PC-3 (cell line): ENCODE measurements at regions not wholly inside any gene's neighbourhood (a gene's known extent, or its start where the extent isn't known, plus 50 kb on each side); places are given as distances from the start of the nearest gene placed in this dataset.

ENCODE experiments used
- ATAC-seq: fragments of 200-7000 bp; cut with Tn5 transposase; 2 replicates; pipeline ENCODE4 v1.9.1; 2020; ENCODE audit warnings: mild to moderate bottlenecking, moderate library complexity
- BruUV-seq: library from RNA; stranded (reverse); fragments of 400-500 nt; replicated peaks from 2 replicates; lab custom pipeline; 2021; lab: Mats Ljungman, UMichigan
- CTCF ChIA-PET: fragments of 300-600 bp; sonication (Branson Sonifier 250); formaldehyde crosslinking; loops from one replicate; lab custom pipeline; 2022; ENCODE audit warnings: antibody characterized with exemption; lab: Charles Lee
- POLR2A ChIA-PET: fragments of 300-600 bp; sonication (Branson Sonifier 250); formaldehyde crosslinking; loops from one replicate; lab custom pipeline; 2022; ENCODE audit warnings: antibody characterized with exemption; ENCODE audit not compliant: unreplicated experiment; lab: Charles Lee
- DNase-seq: peaks from one replicate; pipeline ENCODE4 v3.0.0-alpha.2; 2015
- H2AFZ ChIP-seq: fragments of 300-600 bp; sonication (generic); 2 replicates; pipeline ENCODE4 v1.6.0; 2016; ENCODE audit warnings: antibody characterized with exemption, low read length
- H3F3A ChIP-seq: fragments of 300-600 bp; sonication (generic); one replicate; pipeline ENCODE4 v1.6.0; 2017; ENCODE audit warnings: antibody characterized with exemption, low read length, control low read depth, mild to moderate bottlenecking; ENCODE audit not compliant: unreplicated experiment
- H3K27ac ChIP-seq: fragments of 300-600 bp; sonication (generic); 2 replicates; pipeline ENCODE4 v1.5.1; 2016; ENCODE audit warnings: mild to moderate bottlenecking, low read length
- H3K27me3 ChIP-seq: fragments of 300-600 bp; sonication (generic); 2 replicates; pipeline ENCODE4 v1.6.1; 2016; ENCODE audit warnings: low read length, mixed read lengths
- H3K36me3 ChIP-seq: fragments of 300-600 bp; sonication (generic); 2 replicates; pipeline ENCODE4 v1.6.1; 2016; ENCODE audit warnings: low read depth, mixed run types, low read length, mixed read lengths
- H3K4me1 ChIP-seq: fragments of 300-600 bp; sonication (generic); 2 replicates; pipeline ENCODE4 v1.5.1; 2016; ENCODE audit warnings: low read length; ENCODE audit not compliant: insufficient read depth
- H3K4me2 ChIP-seq: fragments of 300-600 bp; sonication (generic); 2 replicates; pipeline ENCODE4 v1.6.0; 2016; ENCODE audit warnings: low read length
- H3K4me3 ChIP-seq: fragments of 300-600 bp; sonication (generic); 2 replicates; pipeline ENCODE4 v1.5.1; 2016; ENCODE audit warnings: mild to moderate bottlenecking, low read length, mixed read lengths
- H3K79me2 ChIP-seq: fragments of 300-600 bp; sonication (generic); 2 replicates; pipeline ENCODE4 v1.6.1; 2017; ENCODE audit warnings: low read length, mixed read lengths
- H3K9ac ChIP-seq: fragments of 300-600 bp; sonication (generic); 2 replicates; pipeline ENCODE4 v1.6.0; 2016; ENCODE audit warnings: mild to moderate bottlenecking, low read length
- H3K9me2 ChIP-seq: fragments of 300-600 bp; sonication (generic); replicated peaks from 2 replicates; pipeline ENCODE4 v1.6.1; 2016; ENCODE audit warnings: mixed run types, low read length, mixed read lengths
- H3K9me3 ChIP-seq: fragments of 300-600 bp; sonication (generic); 2 replicates; pipeline ENCODE4 v1.6.1; 2016; ENCODE audit warnings: low read length, mixed read lengths
- H4K20me1 ChIP-seq: fragments of 300-600 bp; sonication (generic); 2 replicates; pipeline ENCODE4 v1.6.1; 2016; ENCODE audit warnings: low read length, mixed read lengths
- CTCF ChIP-seq: fragments of 300-600 bp; sonication (generic); conservative IDR thresholded peaks from 2 replicates; pipeline ENCODE4 v1.5.1; 2017; ENCODE audit warnings: antibody characterized with exemption, low read depth, mild to moderate bottlenecking, low read length
- EZH2 ChIP-seq: fragments of 300-600 bp; sonication (generic); IDR thresholded peaks from one replicate; pipeline ENCODE4 v1.6.1; 2017; ENCODE audit warnings: antibody characterized with exemption, mild to moderate bottlenecking, low read length; ENCODE audit not compliant: unreplicated experiment
- EZH2phosphoT487 ChIP-seq: fragments of 300-600 bp; sonication (generic); IDR thresholded peaks from 2 replicates; pipeline ENCODE4 v1.6.1; 2018; ENCODE audit warnings: mild to moderate bottlenecking, antibody characterized with exemption, low read length, borderline replicate concordance
- intact Hi-C: fragments of 100-400 bp; cut with micrococcal nuclease; formaldehyde crosslinking; loops from 2 replicates; pipeline ENCODE4 v1.9.0; 2023

GRCh38 chr11:128375961-128376360 lies 211.4 kb downstream of the ETS1 start:
- ChIA-PET CTCF (interaction anchor here (0.7 kb wide), 1 partner anchor 10 kb away, joined by 18 read pairs; no protein-coding TSS in a partner anchor), POLR2A (no interaction called here)
- intact Hi-C loops, result no loop called here
- no peaks in the 10 kb centered on the region for H3K36me3 ChIP-seq
- DNase-seq, result peak; percentile 92
- TF ChIP-seq EZH2phosphoT487 (no peak), EZH2 (no peak)
- no TSS peak for BruUV-seq
- H3K9me2 ChIP-seq, result no peaks in the 10 kb centered on the region
- no peaks in the 10 kb centered on the region for H3K79me2 ChIP-seq
- no peak overlapping the region for H3K4me3 ChIP-seq
- H3K9ac ChIP-seq, result no peak overlapping the region
- no peaks in the 10 kb centered on the region for H4K20me1 ChIP-seq
- H3F3A ChIP-seq, result no peaks in the 10 kb centered on the region
- H3K27ac ChIP-seq, result peak overlapping the region; percentile 11
- H3K4me1 ChIP-seq, result peaks cover 25% of the 10 kb centered on the region
- peak overlapping the region; percentile 3; the same call in 1 of the 2 replicates for H3K4me2 ChIP-seq
- H3K27me3 ChIP-seq, result no peaks in the 10 kb centered on the region
- H3K9me3 ChIP-seq, result no peaks in the 10 kb centered on the region
- H2AFZ ChIP-seq, result no peak overlapping the region
- ATAC-seq, result peak; percentile 49

DNA sequence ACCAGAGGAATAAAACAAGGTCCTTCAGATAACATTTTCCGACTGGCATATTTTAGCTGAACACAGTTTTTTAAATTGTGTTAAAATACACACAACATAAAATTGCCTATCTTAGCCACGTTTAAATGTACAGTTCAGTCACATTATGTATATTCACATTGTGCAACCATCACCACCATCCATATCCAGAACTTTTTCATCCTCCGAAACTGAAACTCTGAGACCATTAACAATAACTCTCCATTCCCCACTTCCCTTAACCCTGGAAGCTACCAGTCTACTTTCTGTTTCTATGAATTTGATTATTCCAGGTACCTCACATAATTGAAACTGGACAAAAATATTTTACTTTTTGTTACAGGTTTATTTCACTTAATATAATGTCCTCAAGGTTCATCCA lies 213.3 kb downstream of the ETS1 start:
- DNase-seq, result no peak
- H3K9me2 ChIP-seq, result no peaks in the 10 kb centered on the region
- no peak overlapping the region for H3K9ac ChIP-seq
- H3K36me3 ChIP-seq, result no peaks in the 10 kb centered on the region
- intact Hi-C loops, result loop anchor here (5.0 kb wide), 1 partner anchor 38 kb away; no protein-coding TSS in a partner anchor
- H2AFZ ChIP-seq, result no peak overlapping the region
- no peak overlapping the region for H3K4me3 ChIP-seq
- H3K27ac ChIP-seq, result no peak overlapping the region
- no TSS peak for BruUV-seq
- ChIA-PET POLR2A (no interaction called here), CTCF (no interaction called here)
- no peak for ATAC-seq
- TF ChIP-seq EZH2phosphoT487, result no peak
- no peak for TF ChIP-seq CTCF
- no peak for TF ChIP-seq EZH2
- H3K9me3 ChIP-seq, result no peaks in the 10 kb centered on the region
- H4K20me1 ChIP-seq, result no peaks in the 10 kb centered on the region
- H3K27me3 ChIP-seq, result no peaks in the 10 kb centered on the region
- no peak overlapping the region for H3K4me2 ChIP-seq
- H3F3A ChIP-seq, result no peaks in the 10 kb centered on the region
- peaks cover 14% of the 10 kb centered on the region for H3K4me1 ChIP-seq
- no peaks in the 10 kb centered on the region for H3K79me2 ChIP-seq

- Histone ChIP-seq H3K4me2 (no peak overlapping the region), H3K79me2 (no peaks in the 10 kb centered on the region), H3K36me3 (no peaks in the 10 kb centered on the region), H3F3A (no peaks in the 10 kb centered on the region), H3K4me1 (peaks cover 14% of the 10 kb centered on the region), H2AFZ (no peak overlapping the region), H3K4me3 (no peak overlapping the region), H4K20me1 (no peaks in the 10 kb centered on the region), H3K9me3 (no peaks in the 10 kb centered on the region), H3K27ac (no peak overlapping the region), H3K9me2 (no peaks in the 10 kb centered on the region), H3K9ac (no peak overlapping the region), H3K27me3 (no peaks in the 10 kb centered on the region)
- POLR2A ChIA-PET, result no interaction called here
- CTCF ChIA-PET, result no interaction called here
- no peak for TF ChIP-seq EZH2phosphoT487
- DNase-seq (no peak), ATAC-seq (no peak)
- no TSS peak for BruUV-seq
- intact Hi-C loops, result loop anchor here (5.0 kb wide), 1 partner anchor 39 kb away; no protein-coding TSS in a partner anchor
These were observed 214.4 kb downstream of the ETS1 start for GRCh38 chr11:128372977-128373376.

DNA sequence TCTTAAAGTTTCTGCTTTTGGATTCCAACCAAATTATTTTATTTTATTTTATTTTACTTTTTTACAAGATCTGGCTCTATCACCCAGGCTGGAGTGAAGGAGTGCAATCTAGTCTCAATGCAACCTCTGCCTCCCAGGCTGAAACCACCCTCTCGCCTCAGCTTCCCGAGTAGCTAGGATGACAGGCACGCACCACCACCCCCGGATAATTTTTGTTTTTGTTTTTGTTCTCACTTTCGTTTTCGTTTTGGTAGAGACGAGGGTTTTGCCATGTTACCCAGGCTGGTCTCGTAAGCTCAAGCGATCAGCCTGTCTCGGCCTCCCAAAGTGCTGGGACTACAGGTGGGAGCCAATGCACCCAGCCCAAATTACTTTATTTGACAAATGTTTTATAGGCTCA lies 219.8 kb downstream of the ETS1 start:
- Histone ChIP-seq H3K4me2 (0 out of 2 replicates have a peak overlapping the region, but pooled peaks have one; percentile 26), H3K36me3 (no peaks in the 10 kb centered on the region), H2AFZ (no peak overlapping the region), H4K20me1 (no peaks in the 10 kb centered on the region), H3K27me3 (no peaks in the 10 kb centered on the region), H3K4me3 (no peak overlapping the region), H3K4me1 (no peaks in the 10 kb centered on the region), H3K79me2 (no peaks in the 10 kb centered on the region), H3K9me3 (no peaks in the 10 kb centered on the region), H3K27ac (no peak overlapping the region), H3K9ac (no peak overlapping the region), H3K9me2 (no peaks in the 10 kb centered on the region; the same call in 1 of the 2 replicates), H3F3A (no peaks in the 10 kb centered on the region)
- CTCF ChIA-PET, result no interaction called here
- BruUV-seq, result no TSS peak
- no peak for TF ChIP-seq CTCF
- TF ChIP-seq EZH2phosphoT487, result no peak
- TF ChIP-seq EZH2, result no peak
- POLR2A ChIA-PET, result no interaction called here
- no peak for ATAC-seq
- intact Hi-C loops, result no loop called here
- no peak for DNase-seq
